Activated naive CD4-positive, alpha-beta T cell treated with Interleukin-2 at 50 U/mL for 16 hours (primary cell): ENCODE measurements at regions not wholly inside any gene's neighbourhood (a gene's known extent, or its start where the extent isn't known, plus 50 kb on each side); places are given as distances from the start of the nearest gene placed in this dataset.

Experiments used
- DNase-seq: peaks from one replicate; pipeline ENCODE4 v3.0.0-alpha.2; 2020

DNA sequence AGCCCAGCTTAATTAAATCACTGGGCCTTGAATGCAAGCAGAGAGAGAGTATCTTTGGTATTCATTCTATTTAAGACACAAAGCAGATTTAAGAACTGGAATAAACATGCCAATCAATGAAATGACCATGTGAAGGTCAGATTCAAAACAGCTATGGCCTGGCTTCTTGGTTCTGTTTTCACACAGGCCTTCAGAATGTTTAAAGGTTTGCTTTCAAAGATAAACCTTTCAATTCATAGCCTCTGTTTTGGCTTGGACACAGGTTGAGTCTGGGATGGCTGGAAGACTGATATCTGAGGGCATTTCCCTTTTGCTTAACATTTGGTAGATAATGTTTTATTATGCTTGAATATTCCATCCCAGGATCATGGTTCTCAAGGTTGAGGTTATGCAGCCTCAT is 244.4 kb upstream of the KBTBD8 start:
- DNase-seq, result no peak

DNA sequence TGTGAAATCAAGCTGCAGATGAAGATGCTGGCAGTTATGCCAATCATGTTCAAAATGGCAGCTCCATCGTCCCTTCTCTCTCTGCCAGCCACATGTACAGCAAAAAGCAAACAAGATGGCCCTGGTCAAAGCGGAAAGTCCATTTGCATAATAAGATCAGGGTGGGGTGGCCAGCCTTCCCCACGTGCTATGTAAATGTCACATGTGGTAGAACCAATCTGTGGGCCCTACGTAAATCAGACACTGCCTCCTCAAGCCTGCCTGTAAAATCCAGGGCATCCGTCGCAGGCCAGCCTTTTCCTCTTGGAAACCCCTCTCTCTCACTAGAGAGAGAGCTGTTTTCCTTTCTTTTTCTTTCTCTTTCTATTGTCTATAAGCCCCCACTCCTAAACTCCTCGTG is 243.5 kb upstream of the KBTBD8 start:
- DNase-seq, result no peak

DNA sequence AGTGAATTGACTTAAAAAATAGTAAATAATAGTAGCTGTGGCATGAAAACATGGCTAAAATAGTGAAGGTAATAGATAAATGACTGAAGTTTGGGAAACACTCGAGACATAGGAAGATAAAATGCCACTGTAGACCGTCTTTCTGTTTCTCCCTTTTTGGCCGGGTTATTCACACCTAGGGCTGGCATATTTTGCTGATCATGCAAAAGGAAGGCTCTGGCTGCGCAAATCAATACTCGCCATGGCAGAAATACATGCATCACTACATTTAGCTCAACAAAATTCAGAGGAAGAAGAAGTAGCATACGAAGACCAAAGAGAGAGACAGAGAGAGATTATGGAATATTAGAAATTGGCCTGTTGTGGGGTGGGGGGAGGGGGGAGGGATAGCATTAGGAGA is 242.2 kb upstream of the KBTBD8 start:
- no peak for DNase-seq

DNA sequence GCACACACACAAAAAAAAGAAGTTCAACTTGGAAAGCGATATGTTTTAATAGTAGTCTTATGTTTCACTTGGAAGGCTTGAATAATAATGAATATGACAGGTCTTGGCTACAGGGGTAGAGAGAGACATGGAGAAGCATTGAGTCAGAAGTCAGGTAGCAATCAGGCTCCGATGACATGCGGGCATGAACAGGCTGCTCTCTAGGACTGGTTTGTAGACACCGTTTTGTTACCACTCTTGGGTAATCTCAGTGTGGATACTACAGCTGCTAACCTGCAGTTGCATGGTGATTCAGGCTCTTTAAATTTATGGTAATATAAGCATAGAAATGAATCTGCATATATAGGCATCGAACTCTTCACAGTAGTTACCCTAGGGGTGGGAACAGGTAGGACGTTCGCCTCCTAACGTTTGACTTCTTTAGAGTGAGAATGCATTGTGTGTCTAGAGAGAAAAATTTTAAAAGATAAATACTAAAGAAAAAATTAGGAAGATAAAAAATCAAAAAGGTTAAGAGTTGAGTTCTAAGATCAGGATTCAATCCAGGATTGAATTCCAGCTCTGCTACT is 241.6 kb upstream of the KBTBD8 start:
- DNase-seq, result no peak

DNA sequence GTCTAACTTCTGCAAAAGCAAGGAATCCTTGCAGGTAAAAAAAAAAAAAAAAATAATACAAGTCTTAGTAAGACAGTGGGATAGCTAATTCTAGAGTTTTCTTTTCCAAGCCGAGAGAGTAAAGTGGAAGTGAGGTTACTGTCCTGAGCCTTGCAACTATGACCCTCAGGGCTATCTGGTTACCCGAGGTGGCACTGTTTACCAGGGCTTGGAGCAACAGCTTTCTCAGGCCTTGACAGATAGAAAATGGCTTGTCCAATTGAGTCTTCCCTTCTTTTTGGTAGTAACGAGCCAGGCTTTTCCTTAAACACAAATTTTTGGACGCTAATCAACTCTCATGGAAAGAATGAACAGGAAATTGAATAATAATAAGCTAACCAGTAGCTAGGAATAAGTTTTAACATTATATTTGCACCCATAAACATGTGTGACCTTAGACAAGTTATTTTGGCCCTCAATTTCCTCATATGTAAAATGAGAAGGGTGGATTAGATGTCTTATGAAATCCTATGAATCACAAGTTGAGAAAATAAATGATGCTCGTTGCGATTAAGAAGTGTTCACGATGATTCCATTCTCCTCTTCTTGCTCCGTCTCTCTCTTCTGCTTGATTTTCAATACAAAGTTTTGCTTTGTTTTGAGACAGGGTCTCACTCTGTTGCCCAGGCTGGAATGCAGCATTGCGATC is 236.9 kb upstream of the KBTBD8 start:
- DNase-seq, result no peak

DNA sequence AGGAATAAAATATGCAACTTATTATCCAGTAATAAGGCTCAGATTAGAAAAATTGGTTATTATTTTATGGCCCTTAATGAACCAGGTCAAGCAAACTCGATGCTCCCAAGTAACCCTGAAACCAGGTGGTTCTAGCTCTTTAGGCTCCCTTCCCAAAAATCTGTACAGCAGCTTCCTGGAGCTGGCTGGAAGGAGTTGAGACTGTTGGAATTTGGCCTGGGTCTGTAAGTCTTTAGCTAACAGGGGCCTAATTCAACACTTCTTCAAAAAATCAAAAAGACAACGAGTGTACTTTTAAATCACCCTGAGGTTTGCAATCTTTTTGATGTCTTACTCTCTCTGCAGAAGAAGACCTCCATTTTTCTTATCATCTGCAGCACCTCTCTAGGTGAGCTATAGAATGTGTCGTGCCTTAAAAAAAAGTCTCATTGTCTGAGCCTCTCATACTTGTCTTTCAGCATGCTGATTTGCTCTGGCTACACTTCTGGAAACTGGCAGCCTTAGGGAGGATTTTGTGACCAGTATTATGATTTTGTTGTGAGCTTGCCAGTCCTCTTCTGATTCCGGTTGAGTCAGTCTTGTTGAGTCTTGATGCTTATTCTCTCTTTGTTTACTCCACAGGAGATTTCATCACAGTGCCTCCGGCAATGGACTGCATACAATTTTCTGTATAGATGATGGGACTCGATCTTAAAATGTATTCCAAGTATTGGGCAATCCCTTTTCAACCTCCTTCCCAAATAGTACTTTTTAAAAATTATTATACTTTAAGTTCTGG is 235.0 kb upstream of the KBTBD8 start:
- no peak for DNase-seq

DNA sequence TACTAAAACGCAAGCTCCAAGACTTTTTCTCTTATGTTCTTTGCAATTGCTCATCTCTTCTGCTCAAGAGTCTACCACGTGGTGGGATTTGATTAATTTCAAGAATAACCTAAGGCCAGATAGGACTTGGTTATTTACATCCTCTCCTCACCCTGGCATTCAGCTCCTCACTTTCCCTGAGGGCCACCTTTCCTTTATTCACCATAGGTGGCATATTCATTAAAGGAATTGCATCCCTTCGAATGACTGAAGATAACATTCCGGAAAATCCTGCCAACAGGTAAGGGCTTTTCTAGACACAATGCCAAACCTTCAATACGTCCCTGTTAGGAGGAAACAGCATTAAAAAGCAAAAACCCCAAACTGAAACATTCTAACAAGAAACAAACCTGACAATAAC is 220.0 kb upstream of the KBTBD8 start:
- DNase-seq, result no peak

DNA sequence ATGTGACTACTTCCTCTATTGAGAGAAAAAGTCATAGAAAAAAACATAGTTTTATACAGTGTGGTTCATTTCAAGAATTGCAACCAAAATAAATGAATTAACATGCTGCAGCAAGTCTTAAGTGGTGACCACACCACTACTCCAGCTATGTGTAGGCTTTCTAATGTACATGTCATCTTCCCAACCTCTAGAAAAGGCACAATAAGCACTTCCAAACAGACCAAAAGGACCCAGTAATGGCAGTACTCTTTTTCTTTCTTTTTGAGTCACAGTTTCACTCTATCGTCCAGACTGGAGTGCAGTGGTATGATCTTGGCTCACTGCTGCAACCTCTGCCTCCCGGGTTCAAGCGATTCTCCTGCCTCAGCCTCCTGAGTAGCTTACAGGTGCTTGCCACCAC is 219.3 kb upstream of the KBTBD8 start:
- DNase-seq, result no peak

DNA sequence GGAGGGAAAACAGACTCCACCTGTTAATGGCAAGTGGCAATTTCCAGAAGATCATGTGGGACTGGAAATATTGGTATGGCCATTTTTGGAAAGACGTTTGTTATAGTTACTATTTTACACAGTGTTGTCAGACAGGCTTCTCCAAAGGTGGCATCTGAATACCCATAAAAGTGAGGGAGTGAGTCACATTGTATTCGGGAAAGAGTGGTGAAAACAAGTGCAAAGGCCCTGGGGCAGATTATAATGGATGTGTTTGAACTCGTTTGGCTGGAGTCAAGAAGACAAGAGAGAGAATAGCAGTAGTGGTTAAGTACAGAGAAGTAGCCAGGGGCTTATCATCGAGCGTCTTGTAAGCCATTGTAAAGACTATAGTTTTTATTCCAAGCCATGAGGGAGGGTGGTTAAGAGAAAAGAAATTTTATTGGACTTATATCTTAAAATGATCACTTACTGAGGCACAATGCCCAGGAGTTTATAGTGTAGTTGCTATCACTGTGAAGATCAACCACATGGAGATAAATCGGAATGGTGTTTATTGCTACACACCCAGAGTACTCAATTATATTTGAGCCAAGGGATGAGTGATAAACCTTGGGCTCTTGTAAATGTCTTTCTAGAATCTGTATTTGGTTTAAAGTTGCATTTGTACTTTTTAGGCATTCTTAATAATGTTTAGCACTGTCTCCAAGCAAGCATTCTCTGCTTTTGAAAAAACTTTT is 212.8 kb upstream of the KBTBD8 start:
- no peak for DNase-seq

DNA sequence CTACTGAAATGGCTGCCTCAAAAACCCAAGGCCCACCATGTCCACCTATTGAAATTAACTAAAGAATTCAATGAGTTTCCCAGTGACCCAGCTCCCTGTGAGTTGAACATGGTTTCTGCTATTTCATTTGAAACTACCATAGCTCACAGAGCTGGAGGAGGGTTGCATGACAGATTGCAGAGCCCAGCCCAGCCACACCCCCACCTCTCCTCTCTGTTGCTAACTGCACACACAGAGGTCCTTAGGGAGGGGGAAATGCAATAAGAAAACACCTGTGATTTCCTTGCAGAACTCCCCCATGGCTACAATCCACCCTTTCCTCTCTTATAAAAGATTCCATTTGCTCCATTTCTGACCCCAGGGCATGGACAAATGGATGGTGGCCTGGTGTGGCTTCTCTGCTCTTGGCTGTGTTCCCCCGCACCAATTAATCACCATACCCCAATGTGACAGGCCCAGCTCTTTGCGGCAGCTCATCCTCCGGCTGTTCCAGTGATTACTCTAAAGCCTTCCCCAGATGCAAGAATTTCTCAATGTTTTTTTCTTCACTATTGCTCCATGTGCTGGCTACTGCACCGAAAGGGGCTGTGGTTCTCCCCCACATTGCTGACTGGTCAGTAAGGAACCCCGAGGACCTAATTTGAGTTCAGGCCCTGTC is 208.4 kb upstream of the KBTBD8 start:
- no peak for DNase-seq

DNA sequence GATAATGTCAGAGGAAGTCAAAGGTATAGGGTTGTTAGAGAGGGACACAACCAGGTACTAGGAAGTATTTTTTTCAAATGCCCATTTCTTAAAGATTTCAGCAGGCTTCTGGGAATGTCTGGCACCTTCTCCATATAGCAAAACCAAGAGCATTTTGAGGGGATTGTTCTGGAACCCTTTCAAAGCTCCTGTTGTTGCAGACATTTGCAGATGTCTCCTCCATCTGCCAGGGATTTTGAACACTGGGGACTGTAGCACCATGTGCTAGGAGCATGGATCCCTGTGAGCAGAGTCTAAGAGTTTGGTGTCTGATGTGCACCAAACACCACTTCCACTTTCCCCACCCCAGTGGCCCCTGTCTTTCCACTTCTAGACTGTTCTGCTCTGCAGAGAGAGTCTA is 206.0 kb upstream of the KBTBD8 start:
- no peak for DNase-seq

DNA sequence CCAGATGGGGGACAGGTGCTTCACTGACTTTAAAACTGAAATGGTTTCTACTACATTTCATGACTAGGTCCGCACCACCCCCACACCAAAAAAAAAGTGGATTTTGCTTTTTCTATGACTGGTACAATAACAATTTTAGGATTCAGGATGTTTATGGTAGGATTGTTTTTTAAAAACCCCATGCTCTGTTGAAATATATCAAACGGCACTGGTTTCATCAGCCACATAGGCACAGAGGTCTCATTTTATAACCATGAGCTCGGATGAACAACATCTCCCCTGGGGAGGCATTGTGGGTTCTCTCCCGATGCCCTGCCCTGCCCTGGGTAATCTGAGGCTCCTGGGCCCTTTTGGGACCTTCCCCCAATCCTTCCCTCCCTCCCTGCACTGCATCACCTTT is 202.7 kb upstream of the KBTBD8 start:
- no peak for DNase-seq

DNA sequence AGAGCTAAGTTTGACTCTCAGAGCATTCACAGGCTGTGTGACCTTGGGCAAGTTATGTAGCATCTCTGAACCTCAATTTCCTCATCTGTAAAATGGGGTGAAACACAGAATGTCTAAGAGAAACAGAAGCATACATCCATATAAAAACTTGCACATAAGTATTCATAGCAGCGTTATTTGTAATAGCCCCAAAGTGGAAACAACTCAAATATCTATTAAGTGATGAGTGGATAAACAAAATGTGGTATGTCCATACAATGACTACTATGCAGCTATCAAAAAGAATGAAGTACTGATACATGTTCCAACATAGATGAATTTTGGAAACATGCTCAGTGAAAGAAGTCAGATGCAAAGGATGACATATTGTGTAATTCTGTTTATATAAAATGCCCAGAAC is 201.8 kb upstream of the KBTBD8 start:
- no peak for DNase-seq

DNA sequence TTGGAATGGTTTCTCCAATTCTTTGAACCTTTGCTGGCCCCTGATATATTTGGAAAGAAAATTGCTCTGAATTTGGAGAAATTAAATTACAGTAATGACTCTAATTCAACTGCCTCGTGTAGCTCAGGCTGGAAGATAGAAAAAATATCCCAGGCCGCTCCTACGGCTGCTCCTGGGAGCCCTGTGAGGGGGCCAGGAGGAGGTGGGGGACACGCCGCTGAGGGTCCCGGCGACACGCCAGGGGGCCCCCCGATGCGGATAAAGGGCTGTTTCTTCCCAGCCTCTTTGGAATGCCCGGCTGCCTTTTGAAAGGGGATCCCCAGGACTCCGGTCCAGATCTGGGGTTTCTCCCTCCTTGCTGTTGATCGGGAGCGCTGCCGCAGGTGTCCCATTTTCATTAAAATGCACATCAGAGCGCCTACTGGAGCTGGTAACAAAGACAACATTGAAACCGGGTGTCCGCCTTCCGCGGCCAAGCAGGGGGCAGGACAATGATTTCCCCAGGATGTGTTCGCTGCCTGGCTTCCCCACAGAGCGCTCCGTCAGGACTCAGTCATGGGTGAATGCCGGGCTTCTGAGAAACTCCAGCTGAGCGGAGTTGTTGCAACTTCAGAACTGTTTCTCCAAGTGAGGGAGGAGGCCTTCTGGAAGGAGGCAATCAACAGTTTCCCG is 200.1 kb upstream of the KBTBD8 start:
- no peak for DNase-seq

DNA sequence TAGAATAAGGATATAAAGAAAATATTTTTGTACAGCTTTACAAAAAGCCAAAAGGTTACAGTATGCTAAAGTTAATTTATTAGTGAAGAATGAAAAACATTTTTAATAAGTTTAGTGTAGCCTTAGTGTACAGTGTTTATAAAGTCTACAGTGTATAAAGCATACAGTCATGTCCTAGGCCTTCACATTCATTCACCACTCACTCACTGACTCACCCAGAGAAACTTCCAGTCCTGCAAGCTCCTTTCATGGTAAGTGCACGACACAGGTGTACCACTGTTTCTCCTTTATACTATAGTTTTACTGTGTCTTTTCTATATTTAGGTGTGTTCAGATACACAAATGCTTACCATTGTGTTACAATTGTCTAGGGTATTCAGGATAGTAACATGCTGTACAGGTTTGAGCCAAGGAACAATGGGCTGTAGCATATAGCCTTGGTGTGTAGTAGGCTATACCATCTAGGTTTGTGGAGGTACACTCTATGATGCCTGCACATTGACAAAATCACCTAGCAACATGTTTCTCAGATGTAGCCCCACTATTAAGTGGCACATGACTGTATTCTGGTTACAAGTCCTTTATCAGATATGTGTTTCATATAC is 197.1 kb upstream of the KBTBD8 start:
- DNase-seq, result no peak

DNA sequence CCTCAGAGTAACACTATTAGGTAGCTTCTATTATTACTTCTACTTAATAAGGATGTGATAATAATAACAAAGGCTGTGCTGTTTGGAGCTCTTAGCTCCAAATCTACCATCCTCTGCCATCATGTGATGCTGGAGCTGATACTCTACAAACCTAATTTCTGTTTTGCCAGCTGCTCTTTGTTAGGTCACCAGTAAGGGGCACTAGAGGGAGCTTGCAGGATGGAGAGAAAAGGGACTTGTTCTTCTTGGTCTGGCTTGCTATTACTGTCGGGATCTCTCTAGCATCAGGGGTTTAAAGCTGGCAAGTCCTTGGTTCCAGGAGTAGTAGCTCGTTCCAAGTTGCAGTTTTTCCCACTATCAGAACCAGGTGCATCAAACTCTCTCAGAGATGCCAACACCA is 194.9 kb upstream of the KBTBD8 start:
- no peak for DNase-seq

DNA sequence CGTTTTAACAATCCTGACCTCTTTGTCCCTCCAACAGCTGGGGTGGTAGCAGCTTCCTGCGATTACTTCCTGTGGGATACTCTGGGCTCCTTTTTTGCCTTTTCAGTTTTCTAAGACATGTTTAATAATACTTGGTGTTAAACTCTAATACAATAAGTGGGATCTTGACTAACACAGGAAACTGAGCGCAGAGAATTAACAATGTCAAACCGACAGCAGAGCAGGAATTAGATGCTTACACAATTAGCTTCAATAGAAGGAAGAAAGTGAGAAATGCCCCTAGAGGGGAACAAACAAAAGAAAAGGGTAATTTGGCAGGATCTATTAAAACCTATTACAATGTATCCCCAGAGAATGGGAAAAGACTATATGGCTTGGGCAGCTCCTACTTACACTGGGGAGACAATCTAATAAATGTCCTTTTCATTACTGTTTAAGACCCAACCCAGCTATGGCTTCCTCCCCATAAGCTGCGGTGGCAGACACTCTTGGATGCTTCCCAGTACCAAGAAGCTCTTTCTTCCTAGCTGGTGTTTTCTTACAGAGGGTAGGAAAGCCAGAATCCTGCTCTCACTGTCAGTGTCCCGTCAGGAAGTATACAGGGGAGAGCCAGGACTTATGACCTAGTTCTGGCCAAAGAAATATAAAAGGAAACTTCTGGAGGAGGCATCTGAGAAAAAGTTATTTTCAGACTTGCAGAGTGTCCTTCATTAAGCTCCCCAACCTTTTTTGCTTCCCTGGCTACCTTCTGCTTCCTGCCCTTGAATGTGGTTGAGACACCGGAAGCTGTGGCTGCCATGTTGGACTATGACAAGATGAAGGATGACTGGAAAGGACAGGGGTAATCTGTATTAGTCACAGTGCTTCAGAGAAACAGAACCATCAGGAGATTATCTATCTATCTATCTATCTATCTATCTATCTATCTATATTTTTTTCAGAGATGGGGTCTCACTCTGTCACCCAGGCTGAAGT is 194.1 kb upstream of the KBTBD8 start:
- no peak for DNase-seq

DNA sequence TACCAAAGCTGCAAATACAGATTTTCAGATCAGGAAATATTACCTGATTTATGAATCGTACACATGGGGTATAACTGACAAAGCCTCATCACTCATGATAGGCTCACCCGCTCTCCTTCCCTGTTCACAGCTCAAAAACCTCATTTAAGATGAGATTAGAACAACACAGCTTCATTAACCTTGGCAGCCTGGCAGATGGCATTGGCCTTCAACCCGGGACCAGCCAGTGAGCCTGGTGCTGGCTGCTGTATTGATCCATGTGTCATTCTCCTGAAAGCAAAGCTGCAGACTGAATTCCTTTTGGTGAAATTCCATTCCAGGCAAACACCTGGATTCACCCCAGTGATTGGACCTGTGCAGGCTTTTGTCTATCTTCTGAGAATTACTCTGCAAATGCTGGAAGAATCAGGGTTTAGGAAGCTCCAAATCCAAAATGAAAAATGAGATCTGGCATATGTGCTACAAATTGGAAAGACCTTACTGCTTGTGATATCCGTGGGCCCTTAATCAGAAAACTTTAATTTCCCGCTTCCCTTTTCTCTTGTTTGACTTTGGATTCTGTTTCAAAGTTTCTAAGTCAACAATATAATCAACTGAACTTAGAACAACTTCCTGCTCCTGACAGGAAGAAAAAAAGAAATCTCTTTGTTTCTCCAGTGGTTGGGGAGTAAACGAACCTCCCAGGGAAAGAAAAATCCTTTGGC is 189.1 kb upstream of the KBTBD8 start:
- DNase-seq, result no peak

DNA sequence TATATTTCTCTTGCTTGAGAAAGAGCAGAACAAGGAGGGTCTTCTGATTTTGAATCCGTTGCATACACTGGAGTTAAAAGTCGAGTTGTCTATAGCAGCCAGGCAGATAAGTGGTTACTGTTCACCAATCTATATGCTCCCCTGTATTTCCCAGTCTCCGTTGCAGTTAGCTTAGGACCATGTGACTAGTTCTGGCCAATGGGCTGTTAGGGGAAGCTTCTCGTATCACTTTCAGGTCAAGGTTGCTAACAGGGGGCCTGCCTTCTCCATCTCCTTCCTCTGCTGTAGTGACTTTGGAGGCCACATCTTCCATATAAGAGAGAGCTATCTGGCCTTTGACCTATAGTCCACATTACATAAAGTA is 188.5 kb upstream of the KBTBD8 start:
- no peak for DNase-seq

DNA sequence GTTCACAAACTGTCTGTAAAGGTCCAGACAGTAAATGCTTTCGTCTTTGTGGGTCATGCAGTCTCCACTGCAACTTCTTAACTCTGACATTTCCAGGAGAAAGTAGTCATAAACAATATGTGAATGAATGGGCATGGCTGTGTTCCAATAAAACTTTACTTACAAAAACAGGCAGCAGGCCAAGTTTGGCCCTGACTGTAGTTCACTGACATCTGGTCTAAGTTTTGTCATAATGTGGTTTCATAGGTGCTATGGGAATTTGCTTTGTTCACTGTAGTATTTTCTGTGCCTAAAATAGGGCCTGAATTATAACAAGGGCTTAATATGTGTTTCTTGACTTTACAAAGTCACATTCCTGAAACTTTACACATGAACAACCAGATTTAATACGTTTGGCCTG is 186.0 kb upstream of the KBTBD8 start:
- DNase-seq, result no peak
